ENCODE measurements at regions not wholly inside any gene's neighbourhood (a gene's known extent, or its start where the extent isn't known, plus 50 kb on each side); places are given as distances from the start of the nearest gene placed in this dataset.
"Not testable (repeated sequence)": the region's sequence is repeated elsewhere in the genome, so short reads cannot be mapped to it uniquely, and the experiment has no call there.

DNA sequence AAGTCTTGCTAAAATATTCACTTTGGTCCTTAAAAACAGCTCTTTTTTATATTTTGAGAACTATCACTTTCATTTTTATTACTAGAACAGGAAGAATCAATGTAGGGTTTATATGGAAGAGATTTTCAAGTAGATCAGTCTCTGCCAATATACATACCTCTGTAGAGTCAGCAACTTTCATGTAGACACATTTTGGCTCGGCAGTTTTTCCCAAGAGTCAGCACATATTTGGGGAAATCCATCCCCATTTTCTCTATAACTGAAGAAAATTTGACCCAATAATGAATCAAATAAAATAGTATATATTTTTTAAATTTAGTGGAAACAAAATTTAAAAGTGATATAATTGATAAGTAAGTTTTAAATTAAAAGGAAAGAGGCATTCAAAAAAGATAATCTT lies 329.8 kb upstream of the TFPI start:
- H3K9ac ChIP-seq (ENCODE audit: low read length) = no peak overlapping the region
- no peaks in the 10 kb centered on the region for H3K9me2 ChIP-seq (replicated peaks; ENCODE audit: insufficient read depth, low read length)
- no peaks in the 10 kb centered on the region for H3K79me2 ChIP-seq (ENCODE audit: insufficient read depth, low read length)
- H2AFZ ChIP-seq (ENCODE audit: low read depth, low read length, severe bottlenecking) = no peak overlapping the region
- no peaks in the 10 kb centered on the region for H4K20me1 ChIP-seq (ENCODE audit: low read depth, low read length)
- no peak overlapping the region for H3K27ac ChIP-seq (ENCODE audit: low read depth, low read length)
- no peak overlapping the region for H3K4me3 ChIP-seq (ENCODE audit: insufficient read depth, low read length, poor library complexity, severe bottlenecking)
- no peaks in the 10 kb centered on the region for H3K36me3 ChIP-seq (ENCODE audit: low read length)
- no peaks in the 10 kb centered on the region for H3K27me3 ChIP-seq (ENCODE audit: low read length)
- no peak overlapping the region for H3K4me2 ChIP-seq (ENCODE audit: low read depth, low read length, poor library complexity, severe bottlenecking)
- no peaks in the 10 kb centered on the region for H3K9me3 ChIP-seq (ENCODE audit: insufficient read depth, low read length)
- no peaks in the 10 kb centered on the region for H3F3A ChIP-seq (ENCODE audit: insufficient read depth)
- TF ChIP-seq EZH2phosphoT487 (conservative IDR thresholded peaks at IDR 0.05; ENCODE audit: low read length) = no peak
- TF ChIP-seq, protein P1, sequence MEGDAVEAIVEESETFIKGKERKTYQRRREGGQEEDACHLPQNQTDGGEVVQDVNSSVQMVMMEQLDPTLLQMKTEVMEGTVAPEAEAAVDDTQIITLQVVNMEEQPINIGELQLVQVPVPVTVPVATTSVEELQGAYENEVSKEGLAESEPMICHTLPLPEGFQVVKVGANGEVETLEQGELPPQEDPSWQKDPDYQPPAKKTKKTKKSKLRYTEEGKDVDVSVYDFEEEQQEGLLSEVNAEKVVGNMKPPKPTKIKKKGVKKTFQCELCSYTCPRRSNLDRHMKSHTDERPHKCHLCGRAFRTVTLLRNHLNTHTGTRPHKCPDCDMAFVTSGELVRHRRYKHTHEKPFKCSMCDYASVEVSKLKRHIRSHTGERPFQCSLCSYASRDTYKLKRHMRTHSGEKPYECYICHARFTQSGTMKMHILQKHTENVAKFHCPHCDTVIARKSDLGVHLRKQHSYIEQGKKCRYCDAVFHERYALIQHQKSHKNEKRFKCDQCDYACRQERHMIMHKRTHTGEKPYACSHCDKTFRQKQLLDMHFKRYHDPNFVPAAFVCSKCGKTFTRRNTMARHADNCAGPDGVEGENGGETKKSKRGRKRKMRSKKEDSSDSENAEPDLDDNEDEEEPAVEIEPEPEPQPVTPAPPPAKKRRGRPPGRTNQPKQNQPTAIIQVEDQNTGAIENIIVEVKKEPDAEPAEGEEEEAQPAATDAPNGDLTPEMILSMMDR (IDR thresholded peaks at IDR 0.05; ENCODE audit: insufficient read depth, low read length, poor library complexity, severe bottlenecking) = no peak

DNA sequence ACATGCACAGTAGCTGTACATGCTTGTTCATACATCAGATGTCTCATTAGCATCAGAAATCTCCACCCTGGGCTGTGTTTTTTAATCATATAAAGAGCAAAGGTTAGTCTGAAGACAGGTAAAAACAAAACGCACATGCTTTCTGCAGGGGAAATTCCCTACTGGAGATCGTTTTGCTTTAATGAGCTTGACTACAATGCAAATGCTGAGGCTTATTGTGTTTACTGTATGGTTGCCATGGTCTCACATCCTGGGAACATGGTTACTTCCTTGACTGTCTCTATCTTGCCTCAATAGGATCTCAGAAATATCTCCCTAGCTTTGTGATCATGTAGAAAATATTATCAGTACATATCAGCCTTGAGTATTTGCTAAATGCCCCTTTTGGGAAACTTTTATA lies 336.5 kb upstream of the TFPI start:
- H4K20me1 ChIP-seq (ENCODE audit: low read depth, low read length) = no peaks in the 10 kb centered on the region
- H3K36me3 ChIP-seq (ENCODE audit: low read length) = no peaks in the 10 kb centered on the region
- TF ChIP-seq, protein P1 (IDR thresholded peaks at IDR 0.05; ENCODE audit: insufficient read depth, low read length, poor library complexity, severe bottlenecking) = no peak
- TF ChIP-seq EZH2phosphoT487 (conservative IDR thresholded peaks at IDR 0.05; ENCODE audit: low read length) = no peak
- no peak overlapping the region for H3K27ac ChIP-seq (ENCODE audit: low read depth, low read length)
- H3K79me2 ChIP-seq (ENCODE audit: insufficient read depth, low read length) = no peaks in the 10 kb centered on the region
- H3K9me2 ChIP-seq (replicated peaks; ENCODE audit: insufficient read depth, low read length) = no peaks in the 10 kb centered on the region
- H3K4me3 ChIP-seq (ENCODE audit: insufficient read depth, low read length, poor library complexity, severe bottlenecking) = no peak overlapping the region
- H3K9ac ChIP-seq (ENCODE audit: low read length) = no peak overlapping the region
- H3F3A ChIP-seq (ENCODE audit: insufficient read depth) = no peaks in the 10 kb centered on the region
- no peaks in the 10 kb centered on the region for H3K9me3 ChIP-seq (ENCODE audit: insufficient read depth, low read length)
- no peak overlapping the region for H3K4me2 ChIP-seq (ENCODE audit: low read depth, low read length, poor library complexity, severe bottlenecking)
- H2AFZ ChIP-seq (ENCODE audit: low read depth, low read length, severe bottlenecking) = no peak overlapping the region
- no peaks in the 10 kb centered on the region for H3K27me3 ChIP-seq (ENCODE audit: low read length)

DNA sequence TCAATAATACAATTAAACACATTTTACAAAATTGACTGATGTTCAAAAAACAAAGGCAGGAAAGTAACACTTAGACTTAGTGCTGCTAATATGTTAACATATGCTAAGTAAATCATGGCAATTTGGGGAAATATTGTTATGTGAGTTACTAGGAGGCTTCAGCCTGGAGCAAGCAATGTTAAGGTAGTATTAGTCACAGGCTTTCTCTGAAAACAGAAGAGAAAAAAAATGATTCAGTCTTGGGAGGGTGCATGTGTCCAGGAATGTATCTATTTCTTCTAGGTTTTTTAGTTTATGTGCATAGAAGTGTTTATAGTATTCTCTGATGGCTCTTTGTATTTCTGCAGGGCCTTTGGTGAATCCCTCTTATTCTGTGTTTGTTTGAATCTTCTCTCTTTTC lies 345.8 kb upstream of the TFPI start:
- no peaks in the 10 kb centered on the region for H3K36me3 ChIP-seq (ENCODE audit: low read length)
- H3K27me3 ChIP-seq (ENCODE audit: low read length) = no peaks in the 10 kb centered on the region
- TF ChIP-seq EZH2phosphoT487 (conservative IDR thresholded peaks at IDR 0.05; ENCODE audit: low read length) = no peak
- TF ChIP-seq, protein P1 (IDR thresholded peaks at IDR 0.05; ENCODE audit: insufficient read depth, low read length, poor library complexity, severe bottlenecking) = no peak
- no peaks in the 10 kb centered on the region for H4K20me1 ChIP-seq (ENCODE audit: low read depth, low read length)
- H3K27ac ChIP-seq (ENCODE audit: low read depth, low read length) = no peak overlapping the region
- H3K4me2 ChIP-seq (ENCODE audit: low read depth, low read length, poor library complexity, severe bottlenecking) = no peak overlapping the region
- no peaks in the 10 kb centered on the region for H3K9me3 ChIP-seq (ENCODE audit: insufficient read depth, low read length)
- H3K4me3 ChIP-seq (ENCODE audit: insufficient read depth, low read length, poor library complexity, severe bottlenecking) = no peak overlapping the region
- H3K9me2 ChIP-seq (replicated peaks; ENCODE audit: insufficient read depth, low read length) = no peaks in the 10 kb centered on the region
- no peaks in the 10 kb centered on the region for H3F3A ChIP-seq (ENCODE audit: insufficient read depth)
- H2AFZ ChIP-seq (ENCODE audit: low read depth, low read length, severe bottlenecking) = no peak overlapping the region
- H3K9ac ChIP-seq (ENCODE audit: low read length) = no peak overlapping the region
- H3K79me2 ChIP-seq (ENCODE audit: insufficient read depth, low read length) = no peaks in the 10 kb centered on the region

DNA sequence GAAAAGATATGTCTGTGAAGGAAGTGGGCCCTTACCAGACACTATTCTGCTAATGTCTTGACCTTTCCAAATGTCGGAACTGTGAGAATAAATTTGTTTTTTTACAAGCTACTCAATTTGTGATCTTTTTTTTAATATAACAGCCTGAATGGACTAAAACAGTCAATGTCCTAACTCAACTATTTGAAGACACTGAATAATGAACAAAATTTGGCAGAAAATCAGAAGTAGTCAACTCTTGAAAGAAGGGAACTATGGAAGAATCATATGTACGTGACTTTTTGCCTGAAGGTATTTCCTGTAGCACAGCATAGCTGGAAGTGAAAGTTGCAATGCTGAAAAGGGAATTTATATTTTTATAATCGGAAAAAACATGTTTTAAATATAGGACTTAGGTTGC lies 351.8 kb upstream of the TFPI start:
- Histone ChIP-seq H2AFZ (ENCODE audit: low read depth, low read length, severe bottlenecking) (no peak overlapping the region), H3K27me3 (ENCODE audit: low read length) (no peaks in the 10 kb centered on the region), H3K9me2 (replicated peaks; ENCODE audit: insufficient read depth, low read length) (no peaks in the 10 kb centered on the region), H3K4me2 (ENCODE audit: low read depth, low read length, poor library complexity, severe bottlenecking) (no peak overlapping the region), H3K27ac (ENCODE audit: low read depth, low read length) (no peak overlapping the region), H3K9ac (ENCODE audit: low read length) (no peak overlapping the region), H3K79me2 (ENCODE audit: insufficient read depth, low read length) (no peaks in the 10 kb centered on the region), H3K36me3 (ENCODE audit: low read length) (no peaks in the 10 kb centered on the region), H3K4me3 (ENCODE audit: insufficient read depth, low read length, poor library complexity, severe bottlenecking) (no peak overlapping the region), H3K9me3 (ENCODE audit: insufficient read depth, low read length) (no peaks in the 10 kb centered on the region), H4K20me1 (ENCODE audit: low read depth, low read length) (no peaks in the 10 kb centered on the region), H3F3A (ENCODE audit: insufficient read depth) (no peaks in the 10 kb centered on the region)
- no peak for TF ChIP-seq EZH2phosphoT487 (conservative IDR thresholded peaks at IDR 0.05; ENCODE audit: low read length)
- TF ChIP-seq, protein P1 (IDR thresholded peaks at IDR 0.05; ENCODE audit: insufficient read depth, low read length, poor library complexity, severe bottlenecking) = no peak

DNA sequence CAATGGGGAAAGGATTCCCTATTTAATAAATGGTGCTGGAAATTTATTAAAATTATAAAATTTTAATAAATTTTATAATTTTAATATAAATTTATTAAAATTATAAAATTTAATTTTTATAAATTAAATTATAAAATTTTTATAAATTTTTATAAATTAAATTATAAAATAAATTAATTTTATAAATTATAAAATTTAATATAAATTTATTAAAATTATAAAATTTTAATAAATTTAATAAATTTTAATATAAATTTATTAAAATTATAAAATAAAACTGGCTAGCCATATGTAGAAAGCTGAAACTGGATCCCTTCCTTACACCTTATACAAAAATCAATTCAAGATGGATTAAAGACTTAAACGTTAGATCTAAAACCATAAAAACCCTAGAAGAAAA lies 356.7 kb upstream of the TFPI start:
- not testable (repeated sequence) for H3F3A ChIP-seq (ENCODE audit: insufficient read depth); H3K27ac ChIP-seq (ENCODE audit: low read depth, low read length); H3K27me3 ChIP-seq (ENCODE audit: low read length); H3K9me3 ChIP-seq (ENCODE audit: insufficient read depth, low read length); H4K20me1 ChIP-seq (ENCODE audit: low read depth, low read length); H2AFZ ChIP-seq (ENCODE audit: low read depth, low read length, severe bottlenecking); H3K9me2 ChIP-seq (replicated peaks; ENCODE audit: insufficient read depth, low read length); H3K36me3 ChIP-seq (ENCODE audit: low read length); H3K4me3 ChIP-seq (ENCODE audit: insufficient read depth, low read length, poor library complexity, severe bottlenecking); H3K79me2 ChIP-seq (ENCODE audit: insufficient read depth, low read length); H3K4me2 ChIP-seq (ENCODE audit: low read depth, low read length, poor library complexity, severe bottlenecking); H3K9ac ChIP-seq (ENCODE audit: low read length)
